HCT116 (cell line): ENCODE measurements at regions not wholly inside any gene's neighbourhood (a gene's known extent, or its start where the extent isn't known, plus 50 kb on each side); places are given as distances from the start of the nearest gene placed in this dataset.
A peak's percentile ranks its signal among the peaks of the same experiment; 100 is the strongest.

Source experiments
- ATAC-seq: fragments of 200-7000 bp; cut with Tn5 transposase; 2 replicates; pipeline ENCODE4 v1.9.1; 2020; ENCODE audit warnings: mild to moderate bottlenecking, moderate library complexity
- BruUV-seq: library from RNA; stranded (reverse); fragments of 400-500 nt; replicated peaks from 2 replicates; lab custom pipeline; 2021; lab: Mats Ljungman, UMichigan
- CTCF ChIA-PET: fragments of 300-600 bp; sonication (Branson Sonifier 250); formaldehyde crosslinking; loops from one replicate; lab custom pipeline; 2021; ENCODE audit warnings: antibody characterized with exemption; lab: Charles Lee
- POLR2A ChIA-PET: fragments of 300-600, 350-600 bp; sonication (Branson Sonifier 250); formaldehyde crosslinking; loops from one replicate; lab custom pipeline; 2021; ENCODE audit warnings: antibody characterized with exemption; lab: Charles Lee
- RAD21 ChIA-PET, 2 experiments: fragments of 300-600 bp; sonication (Branson Sonifier 250); formaldehyde crosslinking; loops; one replicate each; lab custom pipeline; 2023; ENCODE audit warnings: low total read pairs in 2 of 2; ENCODE audit not compliant: uncharacterized antibody in 2 of 2, unreplicated experiment in 2 of 2, low non-redundant PET in 1 of 2; lab: Charles Lee
- DNase-seq: peaks from one replicate; pipeline ENCODE4 v3.0.0-alpha.2; 2010; ENCODE audit warnings: low read depth, low spot score
- H2AFZ ChIP-seq: fragments of 200-600 bp; shearing (Covaris generic), sonication (generic); 2 replicates; pipeline ENCODE4 v1.6.1; 2017; ENCODE audit warnings: low read depth, mixed run types, mixed read lengths, antibody characterized with exemption, low read length; ENCODE audit not compliant: poor library complexity, severe bottlenecking
- H3K27ac ChIP-seq: 2 replicates; pipeline ENCODE4 v1.5.1; 2012; ENCODE audit warnings: low read depth, low read length
- H3K27me3 ChIP-seq: fragments of 200-600 bp; sonication (generic); 2 replicates; pipeline ENCODE4 v1.6.1; 2016; ENCODE audit warnings: mixed run types, low read length, mixed read lengths; ENCODE audit not compliant: insufficient read depth
- H3K36me3 ChIP-seq, 2 experiments: fragments of 200-500 bp in 1 of 2; fragments of 200-600 bp in 1 of 2; sonication (Bioruptor generic) in 1 of 2; sonication (generic) in 1 of 2; 2 replicates each; pipeline versions ENCODE4 v1.5.1 to v1.6.1; 2014 to 2016; ENCODE audit warnings: low read length in 2 of 2, inconsistent platforms in 1 of 2, mixed read lengths in 1 of 2, mixed run types in 1 of 2; ENCODE audit not compliant: insufficient read depth in 2 of 2, control insufficient read depth in 1 of 2
- H3K4me1 ChIP-seq, 2 experiments: fragments of 200-600 bp in 1 of 2; sonication (generic) in 1 of 2; 2 replicates each; pipeline versions ENCODE4 v1.5.1 to v1.6.1; 2012 to 2017; ENCODE audit warnings: low read length in 2 of 2, inconsistent platforms in 1 of 2, mild to moderate bottlenecking in 1 of 2, mixed read lengths in 1 of 2, mixed run types in 1 of 2, moderate library complexity in 1 of 2; ENCODE audit not compliant: insufficient read depth in 2 of 2, control insufficient read depth in 1 of 2
- H3K4me2 ChIP-seq: fragments of 200-600 bp; sonication (generic); 2 replicates; pipeline ENCODE4 v1.6.1; 2017; ENCODE audit warnings: mixed run types, low read length, mixed read lengths
- H3K4me3 ChIP-seq, 2 experiments: fragments of 200-600 bp in 1 of 2; sonication (generic) in 1 of 2; replicated peaks in 1 of 2; 2 replicates each; pipeline ENCODE4 v1.5.1; 2011 to 2016; ENCODE audit warnings: low read length in 2 of 2, control low read depth in 1 of 2, low read depth in 1 of 2, mild to moderate bottlenecking in 1 of 2, mixed read lengths in 1 of 2, mixed run types in 1 of 2
- H3K79me2 ChIP-seq: fragments of 200-600 bp; sonication (generic); 2 replicates; pipeline ENCODE4 v1.6.1; 2017; ENCODE audit warnings: mild to moderate bottlenecking, mixed run types, low read length, moderate library complexity, mixed read lengths; ENCODE audit not compliant: insufficient read depth
- H3K9ac ChIP-seq: fragments of 200-600 bp; sonication (generic); 2 replicates; pipeline ENCODE4 v1.6.1; 2016; ENCODE audit warnings: low read length, mixed read lengths
- H3K9me2 ChIP-seq: fragments of 200-600 bp; sonication (generic), shearing (Covaris generic); 2 replicates; pipeline ENCODE4 v1.6.1; 2017; ENCODE audit warnings: mixed run types, mild to moderate bottlenecking, moderate library complexity; ENCODE audit not compliant: insufficient read depth
- H3K9me3 ChIP-seq, 2 experiments: fragments of 200-500 bp in 1 of 2; fragments of 200-600 bp in 1 of 2; sonication (Bioruptor generic) in 1 of 2; sonication (generic) in 1 of 2; 2 replicates each; pipeline ENCODE4 v1.6.1; 2014 to 2017; ENCODE audit warnings: low read length in 2 of 2, mixed read lengths in 2 of 2, inconsistent platforms in 1 of 2, low read depth in 1 of 2, mild to moderate bottlenecking in 1 of 2, mixed run types in 1 of 2, moderate library complexity in 1 of 2; ENCODE audit not compliant: control insufficient read depth in 1 of 2, insufficient read depth in 1 of 2
- H4K20me1 ChIP-seq: fragments of 200-600 bp; sonication (generic), shearing (Covaris generic); 2 replicates; pipeline ENCODE4 v1.6.1; 2017; ENCODE audit warnings: mixed run types, mild to moderate bottlenecking, moderate library complexity; ENCODE audit not compliant: insufficient read depth
- ATF3 ChIP-seq: IDR thresholded peaks from 2 replicates; pipeline ENCODE4 v1.6.1; 2012
- CTCF ChIP-seq, 3 experiments: fragments of 200-600 bp in 1 of 3; sonication (generic) in 1 of 3; IDR thresholded peaks in 2 of 3; conservative IDR thresholded peaks in 1 of 3; 2 replicates each; pipeline ENCODE4 v1.5.1; 2012 to 2017; ENCODE audit warnings: low read depth in 2 of 3, low read length in 2 of 3, antibody characterized with exemption in 1 of 3, borderline replicate concordance in 1 of 3, control low read depth in 1 of 3, mild to moderate bottlenecking in 1 of 3, mixed read lengths in 1 of 3, mixed run types in 1 of 3, moderate library complexity in 1 of 3; ENCODE audit not compliant: insufficient read depth in 1 of 3
- EGR1 ChIP-seq: IDR thresholded peaks from 2 replicates; pipeline ENCODE4 v1.6.1; 2012; ENCODE audit warnings: low read depth
- EZH2 ChIP-seq: fragments of 200-600 bp; sonication (generic); IDR thresholded peaks from 2 replicates; pipeline ENCODE4 v1.6.1; 2017; ENCODE audit warnings: antibody characterized with exemption, mixed run types
- FOSL1 ChIP-seq: IDR thresholded peaks from 2 replicates; pipeline ENCODE4 v1.6.1; 2012; ENCODE audit warnings: low read depth
- POLR2A ChIP-seq: IDR thresholded peaks from 2 replicates; pipeline ENCODE4 v1.7.0; 2011; ENCODE audit warnings: borderline replicate concordance; ENCODE audit not compliant: insufficient read depth, insufficient read length; ENCODE audit errors: extremely low read depth
- REST ChIP-seq: IDR thresholded peaks from 2 replicates; pipeline ENCODE4 v1.6.1; 2012; ENCODE audit warnings: low read depth
- SRF ChIP-seq: IDR thresholded peaks from 2 replicates; pipeline ENCODE4 v1.6.1; 2012; ENCODE audit warnings: low read depth
- YY1 ChIP-seq: IDR thresholded peaks from 2 replicates; pipeline ENCODE4 v1.6.1; 2011; ENCODE audit warnings: low read length, low read depth, moderate library complexity, mild to moderate bottlenecking; ENCODE audit not compliant: insufficient replicate concordance; ENCODE audit errors: extremely low read depth
- ZNF274 ChIP-seq: fragments of 200-500 bp; sonication (Bioruptor generic); IDR thresholded peaks from 2 replicates; pipeline ENCODE4 v1.6.1; 2014; ENCODE audit warnings: mild to moderate bottlenecking, low read depth, low read length, inconsistent platforms
- intact Hi-C: fragments of 100-400 bp; cut with micrococcal nuclease; formaldehyde crosslinking; loops from 2 replicates; pipeline ENCODE4 v1.10.0; 2022

- no peak for TF ChIP-seq FOSL1
- CTCF ChIA-PET = no interaction called here
- no peak overlapping the region for H3K4me2 ChIP-seq
- H3K36me3 ChIP-seq = 0 out of 4 replicates have a peak, but pooled peaks cover 0 to 2% of the 10 kb centered on the region in 2 experiments
- H3K79me2 ChIP-seq = no peaks in the 10 kb centered on the region
- ATAC-seq = no peak
- no peaks in the 10 kb centered on the region for H3K9me2 ChIP-seq
- RAD21 ChIA-PET = no interaction called here
- H3K27me3 ChIP-seq = no peaks in the 10 kb centered on the region
- H3K27ac ChIP-seq = no peak overlapping the region
- H4K20me1 ChIP-seq = no peaks in the 10 kb centered on the region
- no peak overlapping the region for H3K9ac ChIP-seq
- BruUV-seq = no TSS peak
- no peak for DNase-seq
- H3K4me1 ChIP-seq = no peaks in the 10 kb centered on the region
- no peak overlapping the region for H2AFZ ChIP-seq
- intact Hi-C loops = no loop called here
- no peak overlapping the region for H3K4me3 ChIP-seq
- POLR2A ChIA-PET = no interaction called here
- no peaks in the 10 kb centered on the region for H3K9me3 ChIP-seq
Measured at GRCh38 chr2:220153118-220153517, 525.7 kb downstream of the SLC4A3 start.

- TF ChIP-seq ATF3 = no peak
- TF ChIP-seq EGR1 = no peak
- no peak for TF ChIP-seq POLR2A
- TF ChIP-seq EZH2 = no peak
- TF ChIP-seq SRF = no peak
- no peak for TF ChIP-seq REST
- TF ChIP-seq CTCF (IDR thresholded peaks at IDR 0.05 in 2 of 3, conservative IDR thresholded peaks at IDR 0.05 in 1 of 3; ENCODE audit: borderline replicate concordance in 1 of 3, insufficient read depth in 1 of 3, low read depth in 2 of 3, low read length in 2 of 3) = peak in 2 of 3 experiments; percentile 38 to 47; a peak in 3 of 6 replicates
- no peak for TF ChIP-seq YY1
- no peak for TF ChIP-seq ZNF274
- Histone ChIP-seq H4K20me1 (no peaks in the 10 kb centered on the region), H3K27ac (no peak overlapping the region), H3K4me1 (no peaks in the 10 kb centered on the region), H3K9ac (no peak overlapping the region), H3K4me2 (no peak overlapping the region), H3K36me3 (0 out of 4 replicates have a peak, but pooled peaks cover 0 to 2% of the 10 kb centered on the region in 2 experiments), H3K79me2 (no peaks in the 10 kb centered on the region), H3K9me3 (no peaks in the 10 kb centered on the region), H3K9me2 (no peaks in the 10 kb centered on the region), H2AFZ (no peak overlapping the region), H3K27me3 (no peaks in the 10 kb centered on the region), H3K4me3 (no peak overlapping the region)
- BruUV-seq = no TSS peak
- no peak for ATAC-seq
- RAD21 ChIA-PET = no interaction called here
- CTCF ChIA-PET = no interaction called here
- no peak for DNase-seq
- intact Hi-C loops = no loop called here
- POLR2A ChIA-PET = no interaction called here
Measured at GRCh38 chr2:220154304-220154703, 526.9 kb downstream of the SLC4A3 start.
